ENCODE measurements at regions not wholly inside any gene's neighbourhood (a gene's known extent, or its start where the extent isn't known, plus 50 kb on each side); places are given as distances from the start of the nearest gene placed in this dataset.
A peak's percentile ranks its signal among the peaks of the same experiment; 100 is the strongest.

DNA sequence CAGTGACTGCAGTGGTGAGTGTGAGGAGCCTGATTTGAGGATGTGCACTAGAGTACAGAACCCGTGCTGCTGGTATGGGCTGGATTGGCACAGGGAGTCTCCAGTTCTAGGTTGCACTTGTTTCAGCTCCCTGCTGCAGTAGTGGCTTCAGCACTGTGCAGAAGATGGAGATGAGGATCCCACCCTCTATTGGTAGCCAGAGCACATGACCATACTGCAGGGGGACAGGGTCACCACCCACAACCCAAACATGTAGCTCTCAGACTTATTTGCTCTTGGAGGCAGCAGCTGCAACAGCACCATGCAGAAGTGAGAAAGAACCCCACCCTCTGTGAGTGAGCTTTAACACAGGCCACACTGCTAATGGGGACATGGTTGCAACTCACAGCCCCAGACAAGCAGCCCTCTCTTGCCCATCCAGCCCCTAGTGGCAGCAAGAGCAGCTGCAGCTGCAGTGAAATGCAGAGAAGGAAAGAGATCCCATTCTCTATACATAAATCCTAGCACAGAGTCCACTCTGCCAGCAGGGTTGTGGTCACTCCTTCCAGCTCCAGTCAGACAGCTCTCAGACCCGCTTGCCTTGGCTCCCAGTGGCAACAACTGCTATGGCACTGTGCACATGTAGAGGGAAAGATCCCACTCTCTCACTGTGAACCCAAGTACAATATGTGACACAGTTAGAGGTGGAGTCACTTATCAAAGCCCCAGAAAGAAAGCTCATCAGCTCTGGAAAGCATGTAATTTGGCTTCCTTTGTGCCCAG lies 51.4 kb upstream of the SCIN start:
- DNase-seq: peak; percentile 27

DNA sequence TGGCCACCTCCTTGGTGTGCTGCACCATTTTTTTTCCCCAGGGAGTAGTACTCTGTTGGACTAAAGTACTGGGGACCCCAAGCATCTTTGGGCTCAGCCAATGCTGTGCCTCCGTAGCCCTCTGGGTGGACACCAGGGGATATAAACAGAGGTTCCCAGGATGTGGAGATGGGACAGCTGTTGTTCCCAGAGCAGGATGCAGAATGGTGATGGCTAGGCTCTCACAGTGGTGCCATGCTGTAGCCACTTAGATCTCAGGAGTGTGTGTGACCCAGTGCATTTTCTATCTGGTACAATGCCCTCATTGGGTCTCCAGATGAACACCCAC lies 50.9 kb upstream of the SCIN start:
- DNase-seq: no peak
